GM18861 (cell line): ENCODE measurements at regions not wholly inside any gene's neighbourhood (a gene's known extent, or its start where the extent isn't known, plus 50 kb on each side); places are given as distances from the start of the nearest gene placed in this dataset.
A peak's percentile ranks its signal among the peaks of the same experiment; 100 is the strongest.
"Not testable (repeated sequence)": the region's sequence is repeated elsewhere in the genome, so short reads cannot be mapped to it uniquely, and the experiment has no call there.

ENCODE experiments used
- ATAC-seq: cut with Tn5 transposase; IDR thresholded peaks from one replicate; pipeline ENCODE4 v1.9.1; 2021; ENCODE audit not compliant: unreplicated experiment

- no peak for ATAC-seq
These were observed 106.3 kb upstream of the FOXA2 start for GRCh38 chr20:22690616-22691179.

GRCh38 chr20:22691369-22692118, 107.2 kb upstream of the FOXA2 start:
- ATAC-seq: peak; percentile 91

GRCh38 chr20:22692119-22692475, 107.7 kb upstream of the FOXA2 start:
- no peak for ATAC-seq

- not testable (repeated sequence) for ATAC-seq
These were observed 108.2 kb upstream of the FOXA2 start for GRCh38 chr20:22692620-22693019.

- no peak for ATAC-seq
These were observed 112.4 kb upstream of the FOXA2 start for GRCh38 chr20:22696759-22697158.

- ATAC-seq: no peak
These were observed 114.0 kb upstream of the FOXA2 start for GRCh38 chr20:22698259-22698842.

- no peak for ATAC-seq
These were observed 115.0 kb upstream of the FOXA2 start for GRCh38 chr20:22699396-22699795.

- no peak for ATAC-seq
These were observed 116.0 kb upstream of the FOXA2 start for GRCh38 chr20:22700367-22700766.

GRCh38 chr20:22701679-22702308, 117.4 kb upstream of the FOXA2 start:
- no peak for ATAC-seq

GRCh38 chr20:22703843-22704242, 119.5 kb upstream of the FOXA2 start:
- ATAC-seq: no peak

- ATAC-seq: no peak
These were observed 127.8 kb upstream of the FOXA2 start for GRCh38 chr20:22711971-22712755.

GRCh38 chr20:22716821-22717351, 132.5 kb upstream of the FOXA2 start:
- ATAC-seq: no peak

GRCh38 chr20:22717466-22717865, 133.1 kb upstream of the FOXA2 start:
- no peak for ATAC-seq

- ATAC-seq: no peak
These were observed 134.8 kb upstream of the FOXA2 start for GRCh38 chr20:22719167-22719591.

- no peak for ATAC-seq
These were observed 135.8 kb upstream of the FOXA2 start for GRCh38 chr20:22720206-22720605.

GRCh38 chr20:22722811-22723210, 138.4 kb upstream of the FOXA2 start:
- ATAC-seq: no peak

GRCh38 chr20:22723659-22724058, 139.3 kb upstream of the FOXA2 start:
- no peak for ATAC-seq

- ATAC-seq: no peak
These were observed 143.9 kb upstream of the FOXA2 start for GRCh38 chr20:22728146-22728745.

GRCh38 chr20:22729180-22729579, 144.8 kb upstream of the FOXA2 start:
- no peak for ATAC-seq

GRCh38 chr20:22729616-22730236, 145.4 kb upstream of the FOXA2 start:
- no peak for ATAC-seq
